C4-2B (cell line): ENCODE measurements at regions not wholly inside any gene's neighbourhood (a gene's known extent, or its start where the extent isn't known, plus 50 kb on each side); places are given as distances from the start of the nearest gene placed in this dataset.

Experiments
- ZFX ChIP-seq: fragments of 450-650 bp; IDR thresholded peaks from 2 replicates; pipeline ENCODE4 v1.6.1; 2017
- TF ChIP-seq, protein P1 (sequence below): fragments of 450-650 bp; conservative IDR thresholded peaks from 2 replicates; pipeline ENCODE4 v1.5.1; 2017; ENCODE audit warnings: mild to moderate bottlenecking

DNA sequence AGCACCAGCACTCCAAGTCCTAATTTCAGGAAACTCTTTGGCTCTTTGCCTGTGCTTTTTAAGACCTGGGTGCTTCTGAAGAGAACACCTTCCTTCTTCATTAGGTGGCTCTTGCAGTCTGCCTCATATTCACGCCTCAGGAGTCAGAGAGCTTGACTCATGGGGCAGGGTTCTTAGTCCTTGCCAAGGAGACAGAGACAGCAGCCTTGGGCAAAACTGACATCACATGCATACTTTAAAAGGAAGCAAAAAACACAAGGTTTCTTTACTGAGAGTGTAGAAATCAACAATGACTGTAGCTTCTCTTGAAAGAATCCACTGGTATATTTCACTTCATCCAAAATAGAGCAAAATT lies 780.6 kb downstream of the INHBA start:
- TF ChIP-seq, protein P1, sequence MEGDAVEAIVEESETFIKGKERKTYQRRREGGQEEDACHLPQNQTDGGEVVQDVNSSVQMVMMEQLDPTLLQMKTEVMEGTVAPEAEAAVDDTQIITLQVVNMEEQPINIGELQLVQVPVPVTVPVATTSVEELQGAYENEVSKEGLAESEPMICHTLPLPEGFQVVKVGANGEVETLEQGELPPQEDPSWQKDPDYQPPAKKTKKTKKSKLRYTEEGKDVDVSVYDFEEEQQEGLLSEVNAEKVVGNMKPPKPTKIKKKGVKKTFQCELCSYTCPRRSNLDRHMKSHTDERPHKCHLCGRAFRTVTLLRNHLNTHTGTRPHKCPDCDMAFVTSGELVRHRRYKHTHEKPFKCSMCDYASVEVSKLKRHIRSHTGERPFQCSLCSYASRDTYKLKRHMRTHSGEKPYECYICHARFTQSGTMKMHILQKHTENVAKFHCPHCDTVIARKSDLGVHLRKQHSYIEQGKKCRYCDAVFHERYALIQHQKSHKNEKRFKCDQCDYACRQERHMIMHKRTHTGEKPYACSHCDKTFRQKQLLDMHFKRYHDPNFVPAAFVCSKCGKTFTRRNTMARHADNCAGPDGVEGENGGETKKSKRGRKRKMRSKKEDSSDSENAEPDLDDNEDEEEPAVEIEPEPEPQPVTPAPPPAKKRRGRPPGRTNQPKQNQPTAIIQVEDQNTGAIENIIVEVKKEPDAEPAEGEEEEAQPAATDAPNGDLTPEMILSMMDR, result no peak
- TF ChIP-seq ZFX, result no peak
